Kidney capillary endothelial cell (primary cell): ENCODE measurements at regions not wholly inside any gene's neighbourhood (a gene's known extent, or its start where the extent isn't known, plus 50 kb on each side); places are given as distances from the start of the nearest gene placed in this dataset.

Experiments
- DNase-seq: peaks from one replicate; pipeline ENCODE4 v3.0.0-alpha.2; 2018; ENCODE audit warnings: low spot score

- no peak for DNase-seq
Observed at GRCh38 chr21:32134441-32135130, 144.3 kb downstream of the MIS18A start.

GRCh38 chr21:32132881-32133280, 146.0 kb downstream of the MIS18A start:
- no peak for DNase-seq

DNA sequence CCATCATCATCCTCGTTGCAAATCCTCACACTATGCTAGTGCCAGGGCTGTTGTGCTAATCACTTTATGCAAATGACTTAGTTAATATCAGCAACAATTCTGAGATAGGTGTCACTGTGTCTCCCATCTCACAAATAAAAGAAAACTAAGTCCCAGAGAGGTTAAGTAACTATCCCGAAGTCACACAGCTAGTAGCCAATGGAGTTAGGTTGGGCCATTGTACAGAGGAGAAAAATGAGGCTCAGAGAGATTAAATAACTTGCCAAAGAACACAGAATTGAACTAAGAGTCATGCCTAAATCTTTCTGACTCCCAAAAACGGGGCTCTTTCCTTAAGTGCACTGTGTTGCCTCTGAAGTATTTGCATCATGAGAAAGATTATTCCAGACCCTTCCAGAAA, 146.4 kb downstream of the MIS18A start:
- no peak for DNase-seq

DNA sequence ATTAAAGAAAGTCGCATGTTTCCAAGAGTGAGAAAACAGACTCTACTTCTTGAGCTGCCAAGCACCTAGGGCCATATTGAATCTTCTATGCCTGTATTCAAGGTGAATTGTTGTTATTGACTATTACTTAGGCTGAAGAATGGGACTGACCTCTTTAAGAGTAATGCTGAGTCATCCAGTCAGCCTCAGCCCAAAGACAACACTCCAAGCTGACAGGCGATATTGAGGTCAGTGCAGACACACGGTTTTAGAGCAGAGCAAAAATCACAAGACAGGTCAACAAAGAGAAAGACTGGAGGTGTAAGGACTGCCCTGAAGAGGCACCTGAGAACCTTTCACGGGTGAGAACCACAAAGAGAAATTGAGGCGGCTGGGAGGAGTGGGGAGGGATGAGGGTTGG, 146.9 kb downstream of the MIS18A start:
- no peak for DNase-seq

GRCh38 chr21:32131164-32131563, 147.7 kb downstream of the MIS18A start:
- DNase-seq, result no peak

DNA sequence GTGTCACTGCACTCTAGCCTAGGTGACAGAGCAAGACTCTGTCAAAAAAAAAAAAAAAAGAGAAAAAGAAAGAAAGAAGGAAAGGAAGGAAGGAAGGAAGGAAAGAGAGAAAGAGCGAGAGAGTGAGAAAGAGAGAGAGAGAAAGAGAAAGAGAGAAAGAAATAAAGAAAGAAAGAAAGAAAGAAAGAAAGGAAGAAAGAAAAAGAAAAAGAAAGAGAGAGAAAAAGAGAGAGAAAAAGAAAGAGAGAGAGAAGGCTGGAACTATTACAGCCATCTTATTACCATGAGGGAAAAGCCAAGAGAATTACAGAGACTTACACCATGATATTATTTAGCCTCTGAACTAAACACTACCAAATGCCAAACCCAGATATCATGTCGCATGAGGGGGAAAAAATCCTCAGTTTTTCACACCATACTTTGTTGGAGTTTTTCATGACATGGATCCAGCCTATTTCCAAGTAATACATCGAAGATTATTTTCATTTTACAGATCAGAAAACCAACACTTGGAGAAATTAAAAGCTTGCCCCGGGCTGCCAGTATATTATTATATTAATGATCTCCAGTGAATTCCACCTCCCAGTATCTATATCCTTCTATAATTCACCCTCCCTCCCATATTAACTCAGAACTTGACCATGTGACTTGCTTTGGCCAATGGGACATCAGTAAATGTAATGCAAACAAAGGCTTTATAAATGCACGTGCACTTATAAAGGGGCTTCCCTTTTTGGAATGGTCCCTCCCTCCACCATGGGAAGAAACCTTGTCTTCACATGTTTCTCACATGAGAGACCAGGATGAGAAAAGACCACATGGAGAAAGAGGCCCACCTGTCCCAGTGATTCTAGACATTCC, 148.6 kb downstream of the MIS18A start:
- DNase-seq, result no peak

DNA sequence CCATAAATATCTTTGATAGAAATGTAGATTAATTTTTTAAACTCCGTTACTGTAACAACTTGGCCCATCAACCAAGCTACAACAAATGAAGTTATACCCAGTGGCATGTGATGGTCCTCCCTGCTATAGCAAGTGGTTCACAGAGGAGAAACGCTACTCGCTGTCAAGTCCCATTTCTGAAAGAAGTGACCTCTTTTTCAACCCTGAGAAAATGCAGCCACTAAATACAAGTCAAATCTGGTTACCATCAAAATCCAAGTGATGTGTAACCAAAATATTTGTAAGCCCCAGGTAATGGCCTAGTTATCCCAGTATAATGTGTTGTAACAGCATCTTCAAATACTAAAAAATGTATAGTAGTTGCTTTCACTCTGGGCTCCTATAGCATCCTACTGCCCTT, 151.8 kb downstream of the MIS18A start:
- no peak for DNase-seq

GRCh38 chr21:32122082-32122481, 156.8 kb downstream of the MIS18A start:
- DNase-seq, result no peak

GRCh38 chr21:32120230-32120629, 158.6 kb downstream of the MIS18A start:
- no peak for DNase-seq

DNA sequence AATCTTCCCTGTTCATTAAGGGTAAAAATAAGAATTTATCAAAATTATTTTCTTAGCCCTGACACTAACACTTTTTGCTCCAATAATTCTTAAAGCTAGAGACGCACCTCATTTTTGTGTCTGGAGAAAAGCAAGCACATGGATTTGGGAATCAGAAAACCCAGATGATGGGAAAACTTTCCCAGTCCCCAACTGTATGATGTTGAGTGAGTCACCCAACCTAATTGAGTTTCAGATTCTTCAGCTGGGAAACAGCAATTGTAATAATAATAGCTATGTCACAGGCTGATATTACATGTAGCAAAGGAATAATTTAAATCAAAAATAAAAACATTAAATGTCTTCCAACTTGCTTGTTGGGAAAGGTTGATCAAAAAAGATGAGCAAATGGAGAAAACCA, 159.0 kb downstream of the MIS18A start:
- no peak for DNase-seq

DNA sequence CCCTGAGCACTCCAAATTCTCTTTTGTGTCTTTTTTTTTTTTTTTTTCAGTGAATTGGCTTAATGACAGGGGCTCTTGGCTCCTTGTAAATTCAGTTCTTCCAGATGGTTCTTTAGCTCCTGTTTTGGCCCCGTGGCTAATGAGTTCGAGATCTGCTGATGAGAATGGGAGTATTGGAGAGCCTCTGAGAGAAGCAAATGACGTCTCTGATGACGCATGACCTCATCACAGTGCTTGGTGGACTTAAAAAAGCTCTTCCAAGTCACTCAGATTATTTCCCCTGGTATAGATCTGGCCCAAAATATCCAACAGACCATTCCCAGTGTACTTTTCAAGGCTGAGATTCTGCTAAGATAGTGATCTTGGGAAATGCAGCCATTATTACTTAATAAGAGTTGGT, 159.5 kb downstream of the MIS18A start:
- no peak for DNase-seq

GRCh38 chr21:32114419-32115035, 164.3 kb downstream of the MIS18A start:
- DNase-seq, result no peak

DNA sequence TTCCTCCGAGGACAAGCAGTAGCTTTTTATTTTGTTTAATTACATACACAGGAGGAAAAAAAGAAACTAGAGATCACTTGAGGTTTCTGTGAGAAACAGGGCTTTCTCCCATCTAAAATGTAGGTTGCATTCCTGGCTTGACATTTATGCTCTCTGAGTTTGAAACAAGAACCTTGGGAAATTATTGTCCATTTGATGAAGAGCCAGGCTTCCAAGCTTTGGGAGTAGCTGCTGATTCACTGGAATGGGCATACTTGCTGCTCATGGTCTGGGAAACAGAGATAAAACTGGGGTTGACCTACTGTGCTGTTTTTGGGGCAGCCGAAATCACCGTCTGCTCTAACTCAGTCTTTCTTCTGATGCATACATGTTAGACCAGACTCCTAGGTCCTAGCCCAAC, 165.4 kb downstream of the MIS18A start:
- DNase-seq, result no peak

DNA sequence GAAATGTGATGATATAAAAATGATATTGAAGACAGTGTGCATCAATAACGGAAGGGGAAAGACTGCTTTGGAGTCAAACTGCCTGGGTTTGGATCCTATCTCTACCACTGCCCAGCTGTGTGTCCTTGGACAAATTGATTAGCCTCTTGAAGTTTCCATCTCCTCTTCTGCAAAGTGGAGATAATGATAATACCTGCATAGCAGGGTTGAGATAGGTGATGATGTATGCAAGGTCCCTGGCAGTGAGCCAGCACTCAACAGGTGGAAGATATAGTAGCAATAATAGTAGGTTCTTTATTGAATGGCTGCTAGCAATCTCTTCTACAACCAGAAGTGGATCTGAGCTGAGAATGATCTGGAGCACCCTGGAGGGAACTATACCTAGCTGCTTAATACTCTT, 166.7 kb downstream of the MIS18A start:
- no peak for DNase-seq

GRCh38 chr21:32108566-32108965, 170.3 kb downstream of the MIS18A start:
- no peak for DNase-seq

- DNase-seq, result no peak
Observed at GRCh38 chr21:32103361-32103760, 175.5 kb downstream of the MIS18A start.

GRCh38 chr21:32102426-32102825, 176.4 kb downstream of the MIS18A start:
- peak; percentile 6 for DNase-seq

GRCh38 chr21:32101277-32101676, 177.6 kb downstream of the MIS18A start:
- DNase-seq, result no peak

GRCh38 chr21:32100423-32100822, 178.4 kb downstream of the MIS18A start:
- DNase-seq, result no peak

- no peak for DNase-seq
Observed at GRCh38 chr21:32099812-32100416, 178.9 kb downstream of the MIS18A start.

- DNase-seq, result peak; percentile 13
Observed at GRCh38 chr21:32096411-32096810, 182.4 kb downstream of the MIS18A start.

- no peak for DNase-seq
Observed at GRCh38 chr21:32094804-32095203, 184.0 kb downstream of the MIS18A start.
